A673 (cell line): ENCODE measurements at regions not wholly inside any gene's neighbourhood (a gene's known extent, or its start where the extent isn't known, plus 50 kb on each side); places are given as distances from the start of the nearest gene placed in this dataset.

Experiments
- CTCF ChIP-seq: fragments of 300-800, 200-600 bp; sonication (generic); conservative IDR thresholded peaks from 2 replicates; pipeline ENCODE4 v1.5.1; 2017; ENCODE audit warnings: low read depth, mild to moderate bottlenecking, antibody characterized with exemption, low read length, moderate library complexity, mixed read lengths
- EZH2 ChIP-seq: fragments of 200-600 bp; sonication (generic); IDR thresholded peaks from 2 replicates; pipeline ENCODE4 v1.6.1; 2017; ENCODE audit warnings: borderline replicate concordance, low read depth, mild to moderate bottlenecking, mixed read lengths, antibody characterized with exemption, low read length; ENCODE audit not compliant: poor library complexity, severe bottlenecking

- TF ChIP-seq CTCF, result no peak
- no peak for TF ChIP-seq EZH2
These were observed 292.9 kb downstream of the PTGER3 start for GRCh38 chr1:70754701-70755100.
